Body of pancreas (tissue), 4 donors: ENCODE measurements at regions not wholly inside any gene's neighbourhood (a gene's known extent, or its start where the extent isn't known, plus 50 kb on each side); places are given as distances from the start of the nearest gene placed in this dataset.

Source experiments
- CTCF ChIP-seq, 7 experiments: fragments of 450-650 bp in 4 of 7; fragments of 200-600 bp in 3 of 7; sonication (generic) in 3 of 7; IDR thresholded peaks; one replicate each; pipeline ENCODE4 v1.5.1; 2016 to 2019; ENCODE audit warnings: antibody characterized with exemption in 7 of 7
- POLR2A ChIP-seq, 3 donors: fragments of 450-650 bp; IDR thresholded peaks; one replicate each; pipeline ENCODE4 v1.6.1; 2016; ENCODE audit warnings: antibody characterized with exemption in 3 of 3, mild to moderate bottlenecking in 2 of 3

- no peak for TF ChIP-seq POLR2A (IDR thresholded peaks at IDR 0.05)
- TF ChIP-seq CTCF (IDR thresholded peaks at IDR 0.05): no peak
These were observed 68.8 kb upstream of the SSBP2 start for GRCh38 chr5:81819556-81820317.
